GM12891 (cell line): ENCODE measurements at regions not wholly inside any gene's neighbourhood (a gene's known extent, or its start where the extent isn't known, plus 50 kb on each side); places are given as distances from the start of the nearest gene placed in this dataset.

Experiments used
- POLR2A ChIP-seq: IDR thresholded peaks from 2 replicates; pipeline ENCODE4 v1.6.1; 2011; ENCODE audit warnings: low read depth, low read length, control low read depth
- POLR2AphosphoS5 ChIP-seq: IDR thresholded peaks from 2 replicates; pipeline ENCODE4 v1.6.1; 2011; ENCODE audit warnings: low read depth, low read length, control low read depth
- TAF1 ChIP-seq: IDR thresholded peaks from 2 replicates; pipeline ENCODE4 v1.6.1; 2011; ENCODE audit warnings: low read depth, low read length, control low read depth

DNA sequence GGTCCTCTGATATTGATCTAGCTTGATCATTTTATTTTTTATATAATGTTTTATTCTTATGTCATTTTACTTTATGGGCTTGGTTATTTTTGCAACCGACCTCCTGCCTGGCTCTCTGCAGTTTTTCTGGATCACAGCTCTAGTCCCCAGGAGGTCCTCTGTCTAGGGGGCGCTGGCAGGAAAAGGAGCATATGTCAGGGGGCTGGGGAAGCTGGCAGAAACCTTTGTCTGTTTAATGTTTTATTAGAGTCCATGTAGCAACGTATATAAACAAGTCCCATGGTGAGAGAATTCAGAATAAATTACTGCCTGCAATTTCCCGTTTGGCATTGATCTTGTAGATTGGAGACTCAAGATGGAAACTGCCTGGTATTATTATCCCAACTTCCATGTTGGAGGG is 133.5 kb upstream of the ZBED5 start:
- TF ChIP-seq TAF1, result no peak
- no peak for TF ChIP-seq POLR2AphosphoS5
- no peak for TF ChIP-seq POLR2A
